Parathyroid adenoma (tissue), 2 donors: ENCODE measurements at regions not wholly inside any gene's neighbourhood (a gene's known extent, or its start where the extent isn't known, plus 50 kb on each side); places are given as distances from the start of the nearest gene placed in this dataset.

Source experiments
- H2AFZ ChIP-seq: fragments of 300-600 bp; sonication (generic); one replicate; pipeline ENCODE4 v1.7.0; 2017; ENCODE audit warnings: antibody characterized with exemption, mild to moderate bottlenecking
- H3K27ac ChIP-seq: fragments of 300-600 bp; sonication (generic); one replicate; pipeline ENCODE4 v1.7.0; 2017
- H3K27me3 ChIP-seq: fragments of 300-600 bp; sonication (generic); one replicate; pipeline ENCODE4 v1.7.0; 2017; ENCODE audit warnings: low read length; ENCODE audit not compliant: control insufficient read depth, insufficient read depth
- H3K36me3 ChIP-seq: fragments of 300-600 bp; sonication (generic); one replicate; pipeline ENCODE4 v1.7.0; 2017; ENCODE audit warnings: low read length; ENCODE audit not compliant: control insufficient read depth, insufficient read depth
- H3K4me1 ChIP-seq: fragments of 300-600 bp; sonication (generic); one replicate; pipeline ENCODE4 v1.7.0; 2017; ENCODE audit warnings: control low read depth
- H3K4me2 ChIP-seq: fragments of 300-600 bp; sonication (generic); one replicate; pipeline ENCODE4 v1.7.0; 2017; ENCODE audit warnings: low read length
- H3K4me3 ChIP-seq: fragments of 300-600 bp; sonication (generic); one replicate; pipeline ENCODE4 v1.7.0; 2017; ENCODE audit warnings: low read depth, low read length
- H3K79me2 ChIP-seq: fragments of 300-600 bp; sonication (generic); one replicate; pipeline ENCODE4 v1.7.0; 2017; ENCODE audit warnings: control low read depth
- H3K9ac ChIP-seq: fragments of 300-600 bp; sonication (generic); one replicate; pipeline ENCODE4 v1.7.0; 2017; ENCODE audit warnings: mild to moderate bottlenecking
- H3K9me3 ChIP-seq: fragments of 300-600 bp; sonication (generic); one replicate; pipeline ENCODE4 v1.7.0; 2017; ENCODE audit warnings: low read length; ENCODE audit not compliant: control insufficient read depth
- CTCF ChIP-seq: fragments of 300-600 bp; sonication (generic); IDR thresholded peaks from one replicate; pipeline ENCODE4 v1.7.0; 2017; ENCODE audit warnings: antibody characterized with exemption, mild to moderate bottlenecking
- donor health status: primary hyperparathyroidism.

- H3K79me2 ChIP-seq: no peaks in the 10 kb centered on the region
- no peaks in the 10 kb centered on the region for H3K4me1 ChIP-seq
- no peak overlapping the region for H2AFZ ChIP-seq
- no peak overlapping the region for H3K4me2 ChIP-seq
- no peak for TF ChIP-seq CTCF
- H3K9ac ChIP-seq: no peak overlapping the region
- H3K4me3 ChIP-seq: no peak overlapping the region
- no peak overlapping the region for H3K27ac ChIP-seq
- no peaks in the 10 kb centered on the region for H3K9me3 ChIP-seq
- no peaks in the 10 kb centered on the region for H3K27me3 ChIP-seq
- H3K36me3 ChIP-seq: no peaks in the 10 kb centered on the region
Observed at GRCh38 chr4:97121493-97121892, 1021.8 kb downstream of the STPG2 start.

- Histone ChIP-seq H3K27me3 (no peaks in the 10 kb centered on the region), H3K9me3 (no peaks in the 10 kb centered on the region), H3K4me1 (no peaks in the 10 kb centered on the region), H3K27ac (no peak overlapping the region), H3K36me3 (no peaks in the 10 kb centered on the region), H3K79me2 (no peaks in the 10 kb centered on the region), H2AFZ (no peak overlapping the region), H3K9ac (no peak overlapping the region), H3K4me2 (no peak overlapping the region), H3K4me3 (no peak overlapping the region)
- no peak for TF ChIP-seq CTCF
Observed at GRCh38 chr4:97123573-97123972, 1019.7 kb downstream of the STPG2 start.

- no peak for TF ChIP-seq CTCF
- H2AFZ ChIP-seq: no peak overlapping the region
Observed at GRCh38 chr4:97132435-97132834, 1010.8 kb downstream of the STPG2 start.

GRCh38 chr4:97134456-97134855 lies 1008.8 kb downstream of the STPG2 start:
- no peaks in the 10 kb centered on the region for H3K9me3 ChIP-seq
- H3K27ac ChIP-seq: no peak overlapping the region
- no peaks in the 10 kb centered on the region for H3K27me3 ChIP-seq
- H3K4me1 ChIP-seq: no peaks in the 10 kb centered on the region
- no peak for TF ChIP-seq CTCF
- H2AFZ ChIP-seq: no peak overlapping the region
- no peak overlapping the region for H3K9ac ChIP-seq
- H3K4me3 ChIP-seq: no peak overlapping the region
- no peaks in the 10 kb centered on the region for H3K79me2 ChIP-seq
- H3K36me3 ChIP-seq: no peaks in the 10 kb centered on the region
- H3K4me2 ChIP-seq: no peak overlapping the region

More at GRCh38 chr4:97132435-97132834, 1010.8 kb downstream of the STPG2 start:
- Histone ChIP-seq H3K4me1 (no peaks in the 10 kb centered on the region), H3K79me2 (no peaks in the 10 kb centered on the region), H3K9me3 (no peaks in the 10 kb centered on the region), H3K27me3 (no peaks in the 10 kb centered on the region), H3K27ac (no peak overlapping the region), H3K36me3 (no peaks in the 10 kb centered on the region), H3K4me2 (no peak overlapping the region), H3K4me3 (no peak overlapping the region), H3K9ac (no peak overlapping the region)

GRCh38 chr4:97139791-97140190 lies 1003.5 kb downstream of the STPG2 start:
- no peaks in the 10 kb centered on the region for H3K9me3 ChIP-seq
- no peak overlapping the region for H3K4me2 ChIP-seq
- no peaks in the 10 kb centered on the region for H3K79me2 ChIP-seq
- H3K27me3 ChIP-seq: no peaks in the 10 kb centered on the region
- no peak overlapping the region for H3K4me3 ChIP-seq
- H3K27ac ChIP-seq: no peak overlapping the region
- no peaks in the 10 kb centered on the region for H3K4me1 ChIP-seq
- no peak overlapping the region for H3K9ac ChIP-seq
- no peak overlapping the region for H2AFZ ChIP-seq
- no peak for TF ChIP-seq CTCF
- H3K36me3 ChIP-seq: no peaks in the 10 kb centered on the region
